Gastroesophageal sphincter (tissue), 3 donors: ENCODE measurements at regions not wholly inside any gene's neighbourhood (a gene's known extent, or its start where the extent isn't known, plus 50 kb on each side); places are given as distances from the start of the nearest gene placed in this dataset.

ENCODE experiments used
- CTCF ChIP-seq, 4 experiments: fragments of 200-600 bp in 2 of 4; fragments of 450-650 bp in 2 of 4; sonication (generic) in 1 of 4; IDR thresholded peaks; one replicate each; pipeline ENCODE4 v1.5.1; 2017 to 2019; ENCODE audit warnings: antibody characterized with exemption in 4 of 4, mild to moderate bottlenecking in 2 of 4, moderate library complexity in 2 of 4
- POLR2A ChIP-seq, 2 donors: fragments of 450-650 bp; IDR thresholded peaks; one replicate each; pipeline ENCODE4 v1.6.1; 2017; ENCODE audit warnings: antibody characterized with exemption in 2 of 2, mild to moderate bottlenecking in 2 of 2, moderate library complexity in 1 of 2
- POLR2AphosphoS5 ChIP-seq: sonication (generic); formaldehyde crosslinking; IDR thresholded peaks from one replicate; pipeline ENCODE4 v1.6.1; 2017; ENCODE audit warnings: antibody characterized with exemption

GRCh38 chr4:43990551-43990950 is 458.1 kb downstream of the KCTD8 start:
- TF ChIP-seq CTCF (IDR thresholded peaks at IDR 0.05) (no peak), POLR2A (IDR thresholded peaks at IDR 0.05) (no peak), POLR2AphosphoS5 (no peak)
